GM18498 (cell line): ENCODE measurements at regions not wholly inside any gene's neighbourhood (a gene's known extent, or its start where the extent isn't known, plus 50 kb on each side); places are given as distances from the start of the nearest gene placed in this dataset.
"Not testable (repeated sequence)": the region's sequence is repeated elsewhere in the genome, so short reads cannot be mapped to it uniquely, and the experiment has no call there.

Experiments
- ATAC-seq: cut with Tn5 transposase; IDR thresholded peaks from one replicate; pipeline ENCODE4 v1.9.1; 2021; ENCODE audit warnings: mild to moderate bottlenecking, moderate library complexity; ENCODE audit not compliant: unreplicated experiment

- ATAC-seq, result no peak
Observed at GRCh38 chr10:84698989-84699388, 370.6 kb downstream of the CCSER2 start.

- ATAC-seq, result no peak
Observed at GRCh38 chr10:84700668-84701369, 372.4 kb downstream of the CCSER2 start.

GRCh38 chr10:84701370-84701720 lies 373.0 kb downstream of the CCSER2 start:
- no peak for ATAC-seq

GRCh38 chr10:84704101-84704500 lies 375.7 kb downstream of the CCSER2 start:
- no peak for ATAC-seq

GRCh38 chr10:84706431-84706830 lies 378.0 kb downstream of the CCSER2 start:
- ATAC-seq, result no peak

GRCh38 chr10:84706875-84707274 lies 378.5 kb downstream of the CCSER2 start:
- no peak for ATAC-seq

- ATAC-seq, result peak; percentile 76
Observed at GRCh38 chr10:84715911-84716310, 387.5 kb downstream of the CCSER2 start.

- no peak for ATAC-seq
Observed at GRCh38 chr10:84718877-84719616, 390.7 kb downstream of the CCSER2 start.

GRCh38 chr10:84719687-84720086 lies 391.3 kb downstream of the CCSER2 start:
- ATAC-seq, result no peak

- ATAC-seq, result no peak
Observed at GRCh38 chr10:84727398-84727797, 399.0 kb downstream of the CCSER2 start.

- not testable (repeated sequence) for ATAC-seq
Observed at GRCh38 chr10:84739126-84739525, 410.7 kb downstream of the CCSER2 start.

- no peak for ATAC-seq
Observed at GRCh38 chr10:84739641-84740040, 411.3 kb downstream of the CCSER2 start.

GRCh38 chr10:84743483-84743882 lies 415.1 kb downstream of the CCSER2 start:
- peak; percentile 46 for ATAC-seq

GRCh38 chr10:84755311-84755710 lies 426.9 kb downstream of the CCSER2 start:
- no peak for ATAC-seq

- ATAC-seq, result not testable (repeated sequence)
Observed at GRCh38 chr10:84756653-84757052, 428.3 kb downstream of the CCSER2 start.

- not testable (repeated sequence) for ATAC-seq
Observed at GRCh38 chr10:84761994-84762614, 433.7 kb downstream of the CCSER2 start.

GRCh38 chr10:84762754-84763394 lies 434.5 kb downstream of the CCSER2 start:
- ATAC-seq, result no peak

- ATAC-seq, result no peak
Observed at GRCh38 chr10:84763965-84764364, 435.6 kb downstream of the CCSER2 start.

GRCh38 chr10:84765086-84765485 lies 436.7 kb downstream of the CCSER2 start:
- no peak for ATAC-seq

- ATAC-seq, result no peak
Observed at GRCh38 chr10:84765656-84766055, 437.3 kb downstream of the CCSER2 start.

GRCh38 chr10:84766923-84767322 lies 438.5 kb downstream of the CCSER2 start:
- no peak for ATAC-seq

GRCh38 chr10:84768132-84768531 lies 439.7 kb downstream of the CCSER2 start:
- no peak for ATAC-seq
